GM23248 (cell line): ENCODE measurements at regions not wholly inside any gene's neighbourhood (a gene's known extent, or its start where the extent isn't known, plus 50 kb on each side); places are given as distances from the start of the nearest gene placed in this dataset.

ENCODE experiments used
- EZH2 ChIP-seq: fragments of 200-600 bp; sonication (generic); IDR thresholded peaks from 2 replicates; pipeline ENCODE4 v1.6.1; 2018; ENCODE audit warnings: antibody characterized with exemption, mild to moderate bottlenecking; ENCODE audit not compliant: insufficient read depth, poor library complexity, severe bottlenecking
- EZH2phosphoT487 ChIP-seq: fragments of 200-600 bp; sonication (generic); IDR thresholded peaks from 2 replicates; pipeline ENCODE4 v1.6.1; 2018; ENCODE audit warnings: antibody characterized with exemption, moderate library complexity, mild to moderate bottlenecking, low read depth; ENCODE audit not compliant: insufficient read depth

DNA sequence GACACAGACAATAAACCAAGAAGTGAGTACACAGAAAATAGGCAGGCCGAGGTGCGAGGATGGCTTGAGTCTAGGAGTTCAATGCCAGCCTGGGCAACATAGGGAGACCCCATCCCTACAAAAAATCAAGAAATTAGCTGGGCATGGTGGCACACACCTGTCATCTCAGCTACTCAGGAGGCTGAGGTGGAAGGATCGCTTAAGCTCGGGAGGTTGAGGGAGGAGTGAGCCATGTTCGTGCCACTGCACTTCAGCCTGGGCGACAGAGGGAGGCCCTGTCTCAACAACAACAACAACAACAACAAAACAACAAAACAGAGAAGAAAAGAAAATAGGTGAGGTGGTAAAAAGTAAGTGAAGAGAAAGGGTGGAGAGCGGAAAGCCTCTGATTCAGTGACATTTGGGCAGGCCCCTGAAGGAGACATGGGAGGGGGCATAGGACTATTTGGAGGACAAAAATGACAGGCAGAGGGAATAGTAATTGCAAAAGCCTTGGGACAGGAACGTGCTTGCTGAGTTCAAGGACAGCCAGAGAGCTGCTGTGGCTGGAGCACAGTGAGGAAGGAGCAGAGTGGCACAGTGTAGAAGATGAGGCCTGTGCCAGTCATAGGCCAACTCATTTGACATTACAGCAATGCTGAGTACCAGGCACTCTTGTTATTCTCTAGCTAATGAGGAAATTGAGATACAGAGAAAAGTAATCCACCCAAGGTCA is 160.6 kb downstream of the VEGFA start:
- no peak for TF ChIP-seq EZH2
- TF ChIP-seq EZH2phosphoT487 = no peak
